Stomach smooth muscle (tissue), 2 donors: ENCODE measurements at regions not wholly inside any gene's neighbourhood (a gene's known extent, or its start where the extent isn't known, plus 50 kb on each side); places are given as distances from the start of the nearest gene placed in this dataset.
"Not testable (repeated sequence)": the region's sequence is repeated elsewhere in the genome, so short reads cannot be mapped to it uniquely, and the experiment has no call there.

Source experiments
- H3K27ac ChIP-seq: one replicate; pipeline ENCODE4 v1.7.0; 2013; ENCODE audit warnings: mild to moderate bottlenecking, low read length, inconsistent platforms
- H3K27me3 ChIP-seq, 2 donors: one replicate each; pipeline ENCODE4 v1.7.0; 2013; ENCODE audit warnings: low read length in 2 of 2; ENCODE audit not compliant: insufficient read depth in 2 of 2, control insufficient read depth in 1 of 2
- H3K36me3 ChIP-seq, 2 donors: one replicate each; pipeline ENCODE4 v1.7.0; 2013; ENCODE audit warnings: low read length in 2 of 2; ENCODE audit not compliant: control insufficient read depth in 2 of 2, insufficient read depth in 2 of 2
- H3K4me1 ChIP-seq: one replicate; pipeline ENCODE4 v1.7.0; 2013; ENCODE audit warnings: low read length; ENCODE audit not compliant: control insufficient read depth, insufficient read depth
- H3K4me3 ChIP-seq, 2 donors: one replicate each; pipeline ENCODE4 v1.7.0; 2013; ENCODE audit warnings: low read length in 2 of 2
- H3K9ac ChIP-seq, 2 donors: one replicate each; pipeline ENCODE4 v1.7.0; 2013; ENCODE audit warnings: low read length in 2 of 2, mild to moderate bottlenecking in 1 of 2
- H3K9me3 ChIP-seq, 2 donors: one replicate each; pipeline ENCODE4 v1.7.0; 2013; ENCODE audit warnings: low read length in 2 of 2; ENCODE audit not compliant: control insufficient read depth in 2 of 2
- donor health status: healthy.
- donor health status: Pancreatic carcinoma.

DNA sequence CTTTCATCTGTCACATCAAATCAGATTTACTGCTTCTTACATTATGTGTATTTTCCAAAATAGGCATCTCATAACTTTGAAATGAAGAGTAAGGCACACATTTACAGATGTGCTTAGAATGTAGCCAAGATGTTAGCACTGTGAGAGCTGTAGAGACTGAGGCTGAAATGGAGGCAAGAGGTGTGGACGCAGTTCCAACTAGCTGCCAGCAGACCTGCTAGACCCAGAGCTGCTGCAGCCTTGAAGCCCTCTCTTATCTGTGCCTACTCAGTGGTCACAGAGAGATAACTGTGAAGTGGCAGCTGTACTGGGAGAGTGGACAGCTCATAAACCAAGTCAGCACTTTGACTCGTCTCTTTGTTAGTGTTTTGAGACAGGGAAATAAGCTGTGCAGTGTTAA is 470.9 kb downstream of the CCER1 start:
- Histone ChIP-seq H3K27ac (no peak overlapping the region), H3K9ac (no peak overlapping the region), H3K27me3 (no peaks in the 10 kb centered on the region), H3K36me3 (no peaks in the 10 kb centered on the region), H3K4me3 (no peak overlapping the region), H3K4me1 (no peaks in the 10 kb centered on the region), H3K9me3 (peaks cover 0 to 2% of the 10 kb centered on the region in 2 donors)

DNA sequence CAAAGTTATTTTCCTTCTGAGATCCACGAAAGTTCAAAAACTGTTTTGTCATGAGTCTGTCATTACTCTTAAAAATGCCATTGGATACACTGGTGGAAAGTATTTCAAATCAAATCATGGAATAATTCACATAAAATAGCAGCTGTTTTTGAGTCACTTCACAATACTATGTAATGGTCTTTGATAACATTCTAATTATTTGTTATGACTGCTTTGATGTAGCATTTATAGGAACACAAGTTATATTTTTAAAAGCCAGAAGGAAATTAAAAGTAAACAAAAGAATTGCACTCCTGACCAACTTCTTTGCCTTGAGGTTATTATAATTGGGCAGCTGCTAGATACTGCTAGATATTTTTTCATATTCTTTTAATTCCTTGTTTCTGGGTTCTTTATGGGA is 473.2 kb downstream of the CCER1 start:
- Histone ChIP-seq H3K27me3 (no peaks in the 10 kb centered on the region), H3K36me3 (no peaks in the 10 kb centered on the region), H3K27ac (no peak overlapping the region)

DNA sequence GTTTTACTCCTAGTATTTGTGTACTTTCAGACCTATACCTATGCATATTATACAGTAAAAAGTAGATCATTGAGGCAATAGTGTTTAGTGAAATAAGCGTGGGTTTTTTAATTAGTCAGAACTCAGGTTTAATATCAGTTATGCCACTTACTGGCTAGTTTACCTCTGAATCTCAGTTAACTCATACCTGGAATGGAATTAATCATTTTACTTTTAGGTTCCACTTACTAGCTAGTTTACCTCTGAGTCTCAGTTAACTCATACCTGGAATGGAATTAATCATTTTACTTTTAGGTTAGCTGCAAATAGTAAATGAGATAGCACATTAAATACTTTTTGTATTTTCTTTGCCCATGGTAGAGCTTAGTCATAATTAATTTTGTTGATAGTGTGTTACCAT is 475.7 kb downstream of the CCER1 start:
- Histone ChIP-seq H3K4me3 (no peak overlapping the region), H3K9ac (no peak overlapping the region), H3K27me3 (no peaks in the 10 kb centered on the region), H3K27ac (no peak overlapping the region), H3K36me3 (no peaks in the 10 kb centered on the region), H3K4me1 (no peaks in the 10 kb centered on the region), H3K9me3 (no peaks in the 10 kb centered on the region)

More for the DNA sequence above, 473.2 kb downstream of the CCER1 start:
- Histone ChIP-seq H3K9me3 (no peaks in the 10 kb centered on the region), H3K9ac (no peak overlapping the region), H3K4me1 (no peaks in the 10 kb centered on the region), H3K4me3 (no peak overlapping the region)

DNA sequence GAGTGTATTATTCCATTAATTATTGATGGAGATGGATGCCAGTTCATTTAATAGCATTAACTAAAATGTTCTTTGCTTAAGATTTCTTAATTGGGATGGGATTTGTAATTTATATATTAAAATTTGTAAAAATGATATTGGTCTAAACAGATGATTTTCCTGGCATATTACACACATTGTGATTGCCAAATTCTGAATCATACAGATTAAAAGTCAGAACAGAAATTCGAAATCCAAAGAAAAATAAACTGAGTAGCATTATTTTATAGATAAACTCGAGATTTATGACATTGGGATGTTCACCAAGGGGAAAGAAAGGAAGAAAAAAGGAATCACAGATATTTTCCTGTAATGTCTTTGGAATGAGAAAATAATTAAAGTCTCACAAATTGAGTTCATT is 481.1 kb downstream of the CCER1 start:
- Histone ChIP-seq H3K27me3 (no peaks in the 10 kb centered on the region), H3K4me3 (no peak overlapping the region), H3K4me1 (no peaks in the 10 kb centered on the region), H3K36me3 (no peaks in the 10 kb centered on the region), H3K9me3 (peaks cover 0 to 7% of the 10 kb centered on the region in 2 donors), H3K27ac (no peak overlapping the region), H3K9ac (no peak overlapping the region)

DNA sequence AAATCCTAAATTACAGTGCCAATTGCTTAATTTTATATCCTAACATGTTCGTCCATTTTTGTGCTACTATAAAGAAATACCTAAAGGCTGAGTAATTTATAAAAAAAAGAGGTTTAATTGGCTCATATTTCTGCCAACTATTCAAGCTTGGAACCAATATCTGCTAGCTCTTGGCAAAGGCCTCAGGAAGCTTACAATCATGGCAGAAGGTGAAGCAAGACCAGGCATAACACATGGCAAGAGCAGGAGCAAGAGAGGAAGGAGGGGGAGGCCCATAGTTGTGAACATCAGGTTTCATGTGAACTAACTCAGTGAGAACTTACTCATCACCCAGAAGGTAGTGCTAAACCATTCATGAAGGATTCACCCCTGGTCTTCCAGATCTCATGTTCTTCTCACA is 494.3 kb downstream of the CCER1 start:
- Histone ChIP-seq H3K9ac (no peak overlapping the region), H3K9me3 (no peaks in the 10 kb centered on the region), H3K4me3 (no peak overlapping the region), H3K27me3 (no peaks in the 10 kb centered on the region), H3K4me1 (no peaks in the 10 kb centered on the region), H3K36me3 (no peaks in the 10 kb centered on the region), H3K27ac (no peak overlapping the region)

DNA sequence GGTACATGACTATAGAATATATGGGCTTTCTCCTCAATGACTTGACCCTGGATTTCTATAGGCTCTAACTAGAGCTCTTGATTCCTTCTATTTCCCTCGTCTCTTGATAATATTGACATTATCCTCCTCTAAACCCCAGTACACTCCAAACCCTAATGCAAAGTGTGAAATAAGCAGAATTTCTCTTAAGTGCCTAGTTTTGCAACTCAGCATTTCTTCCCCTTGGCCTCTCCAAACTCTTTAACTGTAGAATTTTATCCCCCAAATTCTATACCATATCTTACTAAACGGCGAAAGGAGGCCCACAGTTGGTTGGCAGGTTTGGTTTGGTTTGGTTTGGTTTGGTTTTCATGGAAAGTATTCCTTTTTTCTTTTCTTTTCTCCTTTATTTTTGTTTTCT is 498.7 kb downstream of the CCER1 start:
- no peaks in the 10 kb centered on the region for H3K27me3 ChIP-seq
- no peak overlapping the region for H3K27ac ChIP-seq
- H3K36me3 ChIP-seq = no peaks in the 10 kb centered on the region
- no peak overlapping the region for H3K9ac ChIP-seq
- no peaks in the 10 kb centered on the region for H3K9me3 ChIP-seq
- H3K4me1 ChIP-seq = no peaks in the 10 kb centered on the region
- H3K4me3 ChIP-seq = no peak overlapping the region

DNA sequence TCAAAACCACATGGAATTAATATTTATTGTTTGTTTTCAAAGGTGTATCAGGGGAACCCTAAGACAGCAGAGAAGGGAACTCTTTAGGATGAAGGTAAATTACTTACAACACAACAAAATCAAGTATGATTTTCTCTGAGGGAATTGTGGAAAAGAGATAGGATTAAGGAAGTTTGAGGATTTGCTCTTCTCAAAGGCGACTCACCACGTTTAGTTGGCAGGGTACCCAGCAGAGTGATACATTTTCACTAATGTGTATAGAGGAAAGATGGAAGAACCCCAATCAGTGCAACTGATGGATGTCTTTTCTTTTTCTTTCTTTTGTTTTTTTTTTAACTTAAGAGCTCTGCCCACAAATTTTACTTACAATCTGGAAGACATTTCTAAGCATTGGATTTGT is 499.2 kb downstream of the CCER1 start:
- H3K27ac ChIP-seq = no peak overlapping the region
- no peaks in the 10 kb centered on the region for H3K4me1 ChIP-seq
- H3K4me3 ChIP-seq = no peak overlapping the region
- H3K27me3 ChIP-seq = no peaks in the 10 kb centered on the region
- no peaks in the 10 kb centered on the region for H3K9me3 ChIP-seq
- H3K9ac ChIP-seq = no peak overlapping the region
- H3K36me3 ChIP-seq = no peaks in the 10 kb centered on the region

DNA sequence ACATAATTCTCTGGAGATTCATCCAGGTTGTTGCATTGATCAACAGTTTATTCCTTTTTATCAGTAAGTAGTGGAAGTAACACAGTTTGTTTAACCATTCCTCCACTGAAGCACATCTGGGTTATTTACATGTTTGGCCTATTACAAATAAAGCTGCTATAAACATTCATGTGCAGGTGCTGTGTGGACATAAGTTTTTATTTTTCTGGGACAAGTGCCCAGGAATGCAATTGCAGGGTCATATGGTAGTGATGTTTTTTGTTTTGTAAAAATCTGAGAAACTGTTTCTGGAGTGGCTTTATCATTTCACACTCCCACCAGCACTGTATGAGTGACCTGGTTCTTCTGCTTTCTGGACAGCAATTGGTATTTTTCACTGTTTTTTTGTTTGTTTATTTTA is 505.4 kb downstream of the CCER1 start:
- no peak overlapping the region for H3K9ac ChIP-seq

DNA sequence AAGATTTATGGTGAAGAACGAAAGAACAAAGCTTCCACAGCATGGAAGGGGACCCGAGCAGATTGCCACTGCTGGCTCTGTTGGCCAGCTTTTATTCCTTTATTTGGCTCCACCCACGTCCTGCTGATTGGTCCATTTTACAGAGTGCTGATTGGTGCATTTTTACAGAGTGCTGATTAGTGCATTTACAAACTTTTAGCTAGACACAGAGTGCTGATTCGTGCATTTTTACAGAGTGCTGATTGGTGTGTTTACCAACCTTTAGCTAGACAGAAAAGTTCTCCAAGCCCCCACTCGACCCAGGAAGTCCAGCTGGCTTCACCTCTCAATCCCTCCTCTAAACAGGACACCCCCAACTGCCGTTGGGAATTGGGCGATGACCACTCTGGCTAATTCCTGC is 511.5 kb downstream of the CCER1 start:
- not testable (repeated sequence) for H3K27me3 ChIP-seq, H3K27ac ChIP-seq, H3K4me1 ChIP-seq, H3K4me3 ChIP-seq, H3K9ac ChIP-seq, H3K36me3 ChIP-seq, H3K9me3 ChIP-seq

More for the DNA sequence above, 505.4 kb downstream of the CCER1 start:
- H3K4me3 ChIP-seq = no peak overlapping the region
- H3K36me3 ChIP-seq = no peaks in the 10 kb centered on the region
- H3K27ac ChIP-seq = no peak overlapping the region
- no peaks in the 10 kb centered on the region for H3K27me3 ChIP-seq
- no peaks in the 10 kb centered on the region for H3K9me3 ChIP-seq
- no peaks in the 10 kb centered on the region for H3K4me1 ChIP-seq

DNA sequence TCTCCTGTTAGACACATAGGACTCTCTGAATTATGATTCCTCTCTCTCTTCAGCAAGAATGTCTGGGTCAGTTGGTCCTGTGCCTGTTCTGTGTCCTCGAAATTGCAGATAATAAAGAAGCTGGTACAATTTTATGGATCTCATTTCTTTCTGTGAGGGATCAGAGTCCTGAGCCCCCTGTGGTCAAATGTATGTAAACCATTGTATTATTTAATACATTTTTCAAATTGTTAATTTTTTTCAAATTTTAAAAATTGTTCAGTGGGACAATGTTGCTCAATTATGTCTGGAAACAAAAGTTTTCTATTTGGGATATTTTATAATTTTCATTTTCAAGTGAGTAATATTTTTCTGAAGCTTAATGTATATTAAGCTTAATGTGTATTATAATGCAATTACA is 513.5 kb downstream of the CCER1 start:
- H3K4me3 ChIP-seq = no peak overlapping the region
- H3K4me1 ChIP-seq = no peaks in the 10 kb centered on the region
- peaks cover 4 to 5% of the 10 kb centered on the region in 2 donors for H3K9me3 ChIP-seq
- H3K9ac ChIP-seq = no peak overlapping the region
- H3K36me3 ChIP-seq = no peaks in the 10 kb centered on the region
- H3K27ac ChIP-seq = no peak overlapping the region
- H3K27me3 ChIP-seq = no peaks in the 10 kb centered on the region

DNA sequence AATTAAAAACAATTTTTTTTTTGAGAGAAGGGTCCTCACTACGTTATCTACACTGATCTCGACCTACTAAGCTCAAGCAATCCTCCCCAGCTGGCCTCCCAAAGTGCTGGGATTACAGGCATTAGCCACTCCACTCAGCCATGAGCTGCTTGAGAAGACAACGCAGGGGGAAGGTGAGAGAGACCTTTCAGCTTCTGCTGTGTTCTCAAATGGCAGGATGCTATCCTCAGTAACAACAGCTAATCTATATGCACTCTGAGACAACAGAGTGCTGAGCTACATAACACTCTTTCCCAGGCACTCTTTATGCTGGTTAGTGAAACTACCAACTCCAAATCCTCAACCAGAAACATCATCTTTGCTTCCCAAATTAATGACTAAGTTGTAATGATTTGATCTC is 526.1 kb downstream of the CCER1 start:
- Histone ChIP-seq H3K36me3 (no peaks in the 10 kb centered on the region), H3K9me3 (no peaks in the 10 kb centered on the region), H3K9ac (no peak overlapping the region), H3K4me3 (no peak overlapping the region), H3K27ac (no peak overlapping the region), H3K4me1 (no peaks in the 10 kb centered on the region), H3K27me3 (no peaks in the 10 kb centered on the region)

DNA sequence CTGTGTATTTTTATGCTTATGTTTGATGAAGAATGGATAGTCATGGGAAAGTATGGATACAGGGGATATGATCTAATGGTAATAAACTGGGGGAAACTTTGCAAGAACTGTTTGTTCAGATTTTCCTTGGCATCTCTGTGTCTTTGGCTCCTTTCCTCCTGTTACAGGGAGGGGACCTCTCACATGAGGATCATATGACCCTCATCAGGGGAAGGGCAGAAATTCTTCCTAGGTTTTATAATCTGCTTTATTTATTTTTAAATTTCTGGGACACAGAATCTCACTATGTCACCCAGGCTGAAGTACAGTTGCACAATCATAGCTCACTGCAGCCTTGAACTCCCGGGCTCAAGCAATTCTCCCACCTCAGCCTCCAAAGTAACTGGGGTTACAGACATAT is 526.5 kb downstream of the CCER1 start:
- H3K27me3 ChIP-seq = no peaks in the 10 kb centered on the region
- H3K9me3 ChIP-seq = no peaks in the 10 kb centered on the region
- no peaks in the 10 kb centered on the region for H3K36me3 ChIP-seq
- H3K9ac ChIP-seq = no peak overlapping the region
- H3K27ac ChIP-seq = no peak overlapping the region
- H3K4me3 ChIP-seq = no peak overlapping the region
- no peaks in the 10 kb centered on the region for H3K4me1 ChIP-seq
